Adrenal gland (tissue), 9 donors: ENCODE measurements at regions not wholly inside any gene's neighbourhood (a gene's known extent, or its start where the extent isn't known, plus 50 kb on each side); places are given as distances from the start of the nearest gene placed in this dataset.

Source experiments
- DNase-seq, 7 donors: peaks; one replicate each; pipeline ENCODE4 v3.0.0-alpha.2; 2019 to 2020
- H3K27ac ChIP-seq, 5 donors: fragments of 200-600 bp; sonication (generic) in 4 of 5; 1 replicate in 3 of 5; 2 replicates in 2 of 5; pipeline versions ENCODE4 v1.5.1 to v1.8.0; 2016 to 2020; ENCODE audit warnings: mild to moderate bottlenecking in 1 of 5
- H3K27me3 ChIP-seq: fragments of 200-600 bp; 2 replicates; pipeline ENCODE4 v1.8.0; 2021
- H3K36me3 ChIP-seq, 2 donors: fragments of 200-600 bp; replicated peaks in 1 of 2; 1 replicate in 1 of 2; 2 replicates in 1 of 2; pipeline versions ENCODE4 v1.5.1 to v1.8.0; 2018 to 2022
- H3K4me1 ChIP-seq, 2 donors: fragments of 200-600 bp; replicated peaks in 1 of 2; 1 replicate in 1 of 2; 2 replicates in 1 of 2; pipeline versions ENCODE4 v1.5.1 to v1.8.0; 2018 to 2021
- H3K4me3 ChIP-seq, 4 donors: fragments of 200-600 bp; sonication (generic) in 3 of 4; one replicate each; pipeline ENCODE4 v1.5.1; 2016 to 2018
- H3K9me3 ChIP-seq, 3 donors: fragments of 200-600 bp; sonication (generic) in 1 of 3; replicated peaks in 1 of 3; 1 replicate in 2 of 3; 2 replicates in 1 of 3; pipeline versions ENCODE4 v1.5.1 to v1.8.0; 2016 to 2021
- CTCF ChIP-seq, 6 experiments: fragments of 450-650 bp in 4 of 6; fragments of 200-600 bp in 2 of 6; sonication (generic) in 1 of 6; IDR thresholded peaks; 1 replicate in 5 of 6; 2 replicates in 1 of 6; pipeline versions ENCODE4 v1.5.1 to v1.8.0; 2016 to 2021; ENCODE audit warnings: antibody characterized with exemption in 6 of 6, mild to moderate bottlenecking in 2 of 6, moderate library complexity in 1 of 6
- POLR2A ChIP-seq, 2 donors: fragments of 450-650 bp; IDR thresholded peaks; one replicate each; pipeline ENCODE4 v1.6.1; 2017; ENCODE audit warnings: antibody characterized with exemption in 2 of 2, mild to moderate bottlenecking in 2 of 2, moderate library complexity in 1 of 2
- WGBS, 4 donors: extraction: QIAGEN DNeasy Blood & Tissue Kit in 2 of 4; methylation state at CpG; one replicate each; pipeline versions ENCODE4 v1.1.5 to v1.1.7; 2013 to 2017; 5-methylcytosine and 5-hydroxymethylcytosine counted together
- intact Hi-C, 2 donors: fragments of 100-400 bp; cut with DNase I; formaldehyde crosslinking; loops; one replicate each; pipeline versions ENCODE4 v1.14.1 to v1.15.0; 2022 to 2023
- donor health status: healthy with polysubstance abuse.
- donor health status: Bipolar disorder and iron deficiency.
- donor health status: DM: yes; HTN: yes; CAD: no.
- donor health status: DM: no; HTN: no; CAD: no.
- donor health status: DM: no; HTN: no; CAD: no.

- H3K27me3 ChIP-seq, result no peaks in the 10 kb centered on the region
- no peaks in the 10 kb centered on the region for H3K36me3 ChIP-seq
- H3K27ac ChIP-seq, result no peak overlapping the region
- no peak overlapping the region for H3K4me3 ChIP-seq
- no peak for DNase-seq
- WGBS, 4 donors, result 76 to 88% (median 78%) methylated on average over 7 of the region's 7 CpGs
- peaks cover 0 to 8% (median 8%) of the 10 kb centered on the region in 3 donors for H3K9me3 ChIP-seq
- intact Hi-C loops, result no loop called here
- TF ChIP-seq CTCF (IDR thresholded peaks at IDR 0.05), result no peak
- TF ChIP-seq POLR2A (IDR thresholded peaks at IDR 0.05), result no peak
- H3K4me1 ChIP-seq, result no peaks in the 10 kb centered on the region
Observed at GRCh38 chr21:41582298-41582840, 74.4 kb upstream of the TMPRSS2 start.

GRCh38 chr21:41581592-41582228, 73.8 kb upstream of the TMPRSS2 start:
- Histone ChIP-seq H3K4me1 (no peaks in the 10 kb centered on the region), H3K9me3 (peaks cover 0 to 8% (median 8%) of the 10 kb centered on the region in 3 donors), H3K4me3 (no peak overlapping the region), H3K36me3 (no peaks in the 10 kb centered on the region), H3K27ac (no peak overlapping the region), H3K27me3 (no peaks in the 10 kb centered on the region)
- no peak for TF ChIP-seq POLR2A (IDR thresholded peaks at IDR 0.05)
- TF ChIP-seq CTCF (IDR thresholded peaks at IDR 0.05), result no peak
- DNase-seq, result no peak
- 78 to 88% (median 83%) methylated on average over 16 of the region's 16 CpGs for WGBS, 4 donors
- intact Hi-C loops, result no loop called here

- intact Hi-C loops, result no loop called here
- Histone ChIP-seq H3K36me3 (no peaks in the 10 kb centered on the region), H3K27ac (no peak overlapping the region), H3K9me3 (peaks cover 0 to 8% (median 8%) of the 10 kb centered on the region in 3 donors), H3K4me3 (no peak overlapping the region), H3K27me3 (no peaks in the 10 kb centered on the region), H3K4me1 (no peaks in the 10 kb centered on the region)
- TF ChIP-seq CTCF (IDR thresholded peaks at IDR 0.05) (no peak), POLR2A (IDR thresholded peaks at IDR 0.05) (no peak)
- WGBS, 4 donors, result 59 to 82% (median 74%) methylated on average over 12 to 13 of the region's 13 CpGs
- DNase-seq, result no peak
Observed at GRCh38 chr21:41580758-41581554, 73.0 kb upstream of the TMPRSS2 start.

- intact Hi-C loops, result no loop called here
- H3K36me3 ChIP-seq, result no peaks in the 10 kb centered on the region
- no peak for TF ChIP-seq CTCF (IDR thresholded peaks at IDR 0.05)
- no peak for TF ChIP-seq POLR2A (IDR thresholded peaks at IDR 0.05)
- 73 to 91% (median 87%) methylated on average over 4 of the region's 4 CpGs for WGBS, 4 donors
- H3K9me3 ChIP-seq, result peaks cover 0 to 8% (median 8%) of the 10 kb centered on the region in 3 donors
- no peaks in the 10 kb centered on the region for H3K27me3 ChIP-seq
- H3K4me3 ChIP-seq, result no peak overlapping the region
- no peaks in the 10 kb centered on the region for H3K4me1 ChIP-seq
- H3K27ac ChIP-seq, result no peak overlapping the region
- no peak for DNase-seq
Observed at GRCh38 chr21:41579692-41580091, 71.7 kb upstream of the TMPRSS2 start.
